Panc1 (cell line): ENCODE measurements at regions not wholly inside any gene's neighbourhood (a gene's known extent, or its start where the extent isn't known, plus 50 kb on each side); places are given as distances from the start of the nearest gene placed in this dataset.

ENCODE experiments used
- ATAC-seq: fragments of 200-7000 bp; cut with Tn5 transposase; 2 replicates; pipeline ENCODE4 v1.9.1; 2020; ENCODE audit warnings: mild to moderate bottlenecking, moderate library complexity
- BruUV-seq: library from RNA; stranded (reverse); fragments of 400-500 nt; replicated peaks from 2 replicates; lab custom pipeline; 2021; lab: Mats Ljungman, UMichigan
- CTCF ChIA-PET: fragments of 300-600 bp; sonication (Branson Sonifier 250); formaldehyde crosslinking; loops from one replicate; lab custom pipeline; 2022; ENCODE audit warnings: antibody characterized with exemption; lab: Charles Lee
- POLR2A ChIA-PET: fragments of 300-600 bp; sonication (Branson Sonifier 250); formaldehyde crosslinking; loops from one replicate; lab custom pipeline; 2022; ENCODE audit warnings: antibody characterized with exemption; lab: Charles Lee
- DNase-seq: peaks from one replicate; pipeline ENCODE4 v3.0.0-alpha.2; 2010; ENCODE audit warnings: low read depth, low spot score
- H3K27ac ChIP-seq: 2 replicates; pipeline ENCODE4 v1.5.1; 2011; ENCODE audit warnings: mild to moderate bottlenecking, low read length, inconsistent platforms
- H3K27me3 ChIP-seq: fragments of 200-500 bp; sonication (Bioruptor generic); 2 replicates; pipeline ENCODE4 v1.6.0; 2014; ENCODE audit warnings: low read length, inconsistent platforms; ENCODE audit not compliant: control insufficient read depth, insufficient read depth
- H3K36me3 ChIP-seq: fragments of 200-500 bp; sonication (Bioruptor generic); 2 replicates; pipeline ENCODE4 v1.5.1; 2014; ENCODE audit warnings: inconsistent platforms, mild to moderate bottlenecking, low read length, moderate library complexity; ENCODE audit not compliant: control insufficient read depth, insufficient read depth
- H3K4me1 ChIP-seq: 2 replicates; pipeline ENCODE4 v1.5.1; 2011; ENCODE audit warnings: inconsistent platforms, mild to moderate bottlenecking, low read length, moderate library complexity; ENCODE audit not compliant: control insufficient read depth, insufficient read depth
- H3K4me3 ChIP-seq, 2 experiments: 2 replicates each; pipeline ENCODE4 v1.5.1; 2011 to 2012; ENCODE audit warnings: low read depth in 2 of 2, low read length in 2 of 2, mild to moderate bottlenecking in 2 of 2, inconsistent platforms in 1 of 2, moderate library complexity in 1 of 2
- H3K9me3 ChIP-seq: fragments of 200-500 bp; sonication (Bioruptor generic); 2 replicates; pipeline ENCODE4 v1.5.1; 2014; ENCODE audit warnings: low read depth, mild to moderate bottlenecking, inconsistent platforms, low read length, moderate library complexity; ENCODE audit not compliant: control insufficient read depth, insufficient read depth
- POLR2AphosphoS5 ChIP-seq: IDR thresholded peaks from 2 replicates; pipeline ENCODE4 v1.6.1; 2012; ENCODE audit warnings: mild to moderate bottlenecking, low read depth, low read length, moderate library complexity
- SIN3A ChIP-seq: IDR thresholded peaks from 2 replicates; pipeline ENCODE4 v1.6.1; 2012; ENCODE audit warnings: low read depth, mild to moderate bottlenecking, low read length, moderate library complexity, borderline replicate concordance; ENCODE audit not compliant: insufficient read depth
- TCF7L2 ChIP-seq: IDR thresholded peaks from 2 replicates; pipeline ENCODE4 v1.6.1; 2011; ENCODE audit warnings: mild to moderate bottlenecking, low read depth, low read length, inconsistent platforms
- in situ Hi-C: cut with HindIII; loops from 2 replicates; pipeline ENCODE4 v1.10.0; 2016; ENCODE audit warnings: low sequenced_read_pairs, low pct_unique_long_range_greater_than_20kb
- intact Hi-C: fragments of 100-400 bp; cut with micrococcal nuclease; formaldehyde crosslinking; loops from one replicate; pipeline ENCODE4 v1.10.0; 2022; ENCODE audit not compliant: unreplicated experiment
- TF ChIP-seq, protein P1 (sequence below): fragments of 450-650 bp; IDR thresholded peaks from 2 replicates; pipeline ENCODE4 v1.5.1; 2017; ENCODE audit warnings: mild to moderate bottlenecking
- TF ChIP-seq, protein P2 (sequence below), 2 experiments: IDR thresholded peaks; 2 replicates each; pipeline ENCODE4 v1.6.1; 2011 to 2012; ENCODE audit warnings: low read depth in 2 of 2, control low read depth in 1 of 2, low read length in 1 of 2, mild to moderate bottlenecking in 1 of 2, moderate library complexity in 1 of 2; ENCODE audit not compliant: insufficient read depth in 1 of 2

DNA sequence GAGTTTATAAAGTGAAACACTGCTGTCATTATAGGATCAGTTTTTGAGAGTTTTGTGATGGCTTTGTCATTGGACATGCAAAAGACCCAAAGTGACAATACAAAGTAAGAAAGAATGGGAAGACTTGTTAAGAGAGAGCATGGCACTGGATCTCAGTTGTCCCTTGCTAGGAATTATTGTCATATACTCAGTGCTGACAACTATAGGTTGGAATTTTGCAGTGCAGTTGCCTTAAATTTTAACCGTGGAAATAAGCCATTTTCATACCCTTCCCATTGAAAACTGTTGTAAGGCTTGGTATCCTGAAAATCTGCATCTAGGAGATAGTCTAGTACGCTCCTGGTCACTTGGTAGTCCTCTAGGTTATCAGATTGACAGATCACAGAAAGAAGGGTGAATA, 1156.7 kb downstream of the GATA3 start:
- no peaks in the 10 kb centered on the region for H3K36me3 ChIP-seq
- TF ChIP-seq POLR2AphosphoS5: no peak
- TF ChIP-seq, protein P1, sequence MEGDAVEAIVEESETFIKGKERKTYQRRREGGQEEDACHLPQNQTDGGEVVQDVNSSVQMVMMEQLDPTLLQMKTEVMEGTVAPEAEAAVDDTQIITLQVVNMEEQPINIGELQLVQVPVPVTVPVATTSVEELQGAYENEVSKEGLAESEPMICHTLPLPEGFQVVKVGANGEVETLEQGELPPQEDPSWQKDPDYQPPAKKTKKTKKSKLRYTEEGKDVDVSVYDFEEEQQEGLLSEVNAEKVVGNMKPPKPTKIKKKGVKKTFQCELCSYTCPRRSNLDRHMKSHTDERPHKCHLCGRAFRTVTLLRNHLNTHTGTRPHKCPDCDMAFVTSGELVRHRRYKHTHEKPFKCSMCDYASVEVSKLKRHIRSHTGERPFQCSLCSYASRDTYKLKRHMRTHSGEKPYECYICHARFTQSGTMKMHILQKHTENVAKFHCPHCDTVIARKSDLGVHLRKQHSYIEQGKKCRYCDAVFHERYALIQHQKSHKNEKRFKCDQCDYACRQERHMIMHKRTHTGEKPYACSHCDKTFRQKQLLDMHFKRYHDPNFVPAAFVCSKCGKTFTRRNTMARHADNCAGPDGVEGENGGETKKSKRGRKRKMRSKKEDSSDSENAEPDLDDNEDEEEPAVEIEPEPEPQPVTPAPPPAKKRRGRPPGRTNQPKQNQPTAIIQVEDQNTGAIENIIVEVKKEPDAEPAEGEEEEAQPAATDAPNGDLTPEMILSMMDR: peak; percentile 46; the same call in 1 of the 2 replicates
- no peak overlapping the region for H3K27ac ChIP-seq
- no peaks in the 10 kb centered on the region; the same call in 1 of the 2 replicates for H3K4me1 ChIP-seq
- no peak overlapping the region for H3K4me3 ChIP-seq
- ChIA-PET POLR2A (no interaction called here), CTCF (no interaction called here)
- no TSS peak for BruUV-seq
- DNase-seq (no peak), ATAC-seq (no peak)
- in situ Hi-C loops (no loop called here), intact Hi-C loops (no loop called here)
- H3K9me3 ChIP-seq: no peaks in the 10 kb centered on the region
- no peaks in the 10 kb centered on the region for H3K27me3 ChIP-seq

DNA sequence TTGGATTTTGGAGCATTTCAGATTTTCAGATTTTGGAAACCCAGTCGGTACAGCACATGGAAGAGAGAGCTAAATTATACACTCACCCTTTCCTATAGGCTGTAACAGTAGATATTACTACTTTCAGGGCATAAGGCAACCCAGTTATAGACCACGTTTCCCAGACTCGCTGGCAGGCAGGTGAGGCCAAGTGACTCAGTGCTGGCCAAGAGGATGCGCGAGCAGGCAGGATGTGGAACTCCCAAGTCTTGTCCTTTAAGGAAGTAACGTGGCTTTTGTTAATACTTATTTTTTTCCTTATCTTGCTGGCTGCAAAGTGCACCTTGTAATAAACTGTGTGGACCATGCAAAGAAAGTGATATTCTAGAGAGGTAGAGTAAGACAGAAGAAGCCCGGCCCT, 1160.1 kb downstream of the GATA3 start:
- Histone ChIP-seq H3K27me3 (no peaks in the 10 kb centered on the region), H3K36me3 (no peaks in the 10 kb centered on the region), H3K9me3 (no peaks in the 10 kb centered on the region), H3K27ac (no peak overlapping the region), H3K4me1 (no peaks in the 10 kb centered on the region; the same call in 1 of the 2 replicates), H3K4me3 (no peak overlapping the region)
- ATAC-seq (no peak), DNase-seq (no peak)
- no TSS peak for BruUV-seq
- ChIA-PET CTCF (no interaction called here), POLR2A (no interaction called here)
- in situ Hi-C loops: no loop called here
- intact Hi-C loops: no loop called here
- TF ChIP-seq POLR2AphosphoS5: no peak
- TF ChIP-seq TCF7L2: no peak
- TF ChIP-seq, protein P2, sequence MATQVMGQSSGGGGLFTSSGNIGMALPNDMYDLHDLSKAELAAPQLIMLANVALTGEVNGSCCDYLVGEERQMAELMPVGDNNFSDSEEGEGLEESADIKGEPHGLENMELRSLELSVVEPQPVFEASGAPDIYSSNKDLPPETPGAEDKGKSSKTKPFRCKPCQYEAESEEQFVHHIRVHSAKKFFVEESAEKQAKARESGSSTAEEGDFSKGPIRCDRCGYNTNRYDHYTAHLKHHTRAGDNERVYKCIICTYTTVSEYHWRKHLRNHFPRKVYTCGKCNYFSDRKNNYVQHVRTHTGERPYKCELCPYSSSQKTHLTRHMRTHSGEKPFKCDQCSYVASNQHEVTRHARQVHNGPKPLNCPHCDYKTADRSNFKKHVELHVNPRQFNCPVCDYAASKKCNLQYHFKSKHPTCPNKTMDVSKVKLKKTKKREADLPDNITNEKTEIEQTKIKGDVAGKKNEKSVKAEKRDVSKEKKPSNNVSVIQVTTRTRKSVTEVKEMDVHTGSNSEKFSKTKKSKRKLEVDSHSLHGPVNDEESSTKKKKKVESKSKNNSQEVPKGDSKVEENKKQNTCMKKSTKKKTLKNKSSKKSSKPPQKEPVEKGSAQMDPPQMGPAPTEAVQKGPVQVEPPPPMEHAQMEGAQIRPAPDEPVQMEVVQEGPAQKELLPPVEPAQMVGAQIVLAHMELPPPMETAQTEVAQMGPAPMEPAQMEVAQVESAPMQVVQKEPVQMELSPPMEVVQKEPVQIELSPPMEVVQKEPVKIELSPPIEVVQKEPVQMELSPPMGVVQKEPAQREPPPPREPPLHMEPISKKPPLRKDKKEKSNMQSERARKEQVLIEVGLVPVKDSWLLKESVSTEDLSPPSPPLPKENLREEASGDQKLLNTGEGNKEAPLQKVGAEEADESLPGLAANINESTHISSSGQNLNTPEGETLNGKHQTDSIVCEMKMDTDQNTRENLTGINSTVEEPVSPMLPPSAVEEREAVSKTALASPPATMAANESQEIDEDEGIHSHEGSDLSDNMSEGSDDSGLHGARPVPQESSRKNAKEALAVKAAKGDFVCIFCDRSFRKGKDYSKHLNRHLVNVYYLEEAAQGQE (IDR thresholded peaks at IDR 0.05; ENCODE audit: insufficient read depth in 1 of 2, low read depth in 2 of 2, low read length in 1 of 2): no peak
- TF ChIP-seq, protein P1: no peak
- no peak for TF ChIP-seq SIN3A

- peaks cover 3% of the 10 kb centered on the region for H3K4me1 ChIP-seq
- BruUV-seq: no TSS peak
- no peaks in the 10 kb centered on the region for H3K9me3 ChIP-seq
- intact Hi-C loops: no loop called here
- POLR2A ChIA-PET: no interaction called here
- no peak overlapping the region for H3K27ac ChIP-seq
- no peaks in the 10 kb centered on the region for H3K27me3 ChIP-seq
- no peaks in the 10 kb centered on the region for H3K36me3 ChIP-seq
- ATAC-seq (no peak), DNase-seq (no peak)
- in situ Hi-C loops: no loop called here
- CTCF ChIA-PET: no interaction called here
- no peak for TF ChIP-seq SIN3A
- TF ChIP-seq, protein P1: no peak
- TF ChIP-seq POLR2AphosphoS5: no peak
- TF ChIP-seq, protein P2 (IDR thresholded peaks at IDR 0.05; ENCODE audit: insufficient read depth in 1 of 2, low read depth in 2 of 2, low read length in 1 of 2): no peak
- TF ChIP-seq TCF7L2: no peak
- H3K4me3 ChIP-seq: no peak overlapping the region
These were observed 1160.6 kb downstream of the GATA3 start for GRCh38 chr10:9215121-9215520.
